ENCODE measurements at regions not wholly inside any gene's neighbourhood (a gene's known extent, or its start where the extent isn't known, plus 50 kb on each side); places are given as distances from the start of the nearest gene placed in this dataset.

GRCh38 chr6:14819001-14819400 lies 426.9 kb upstream of the JARID2 start:
- no peak for ATAC-seq
- no peak for TF ChIP-seq CREB5 (CRISPR knock-in tag; IDR thresholded peaks at IDR 0.05; ENCODE audit: low read depth)
- TF ChIP-seq ZNF70 (CRISPR knock-in tag; IDR thresholded peaks at IDR 0.05): no peak
- no peak for TF ChIP-seq CSDC2 (CRISPR knock-in tag; IDR thresholded peaks at IDR 0.05)
- TF ChIP-seq PATZ1 (CRISPR knock-in tag; IDR thresholded peaks at IDR 0.05; ENCODE audit: borderline replicate concordance): no peak
- no peak for TF ChIP-seq TOX (CRISPR knock-in tag; IDR thresholded peaks at IDR 0.05; ENCODE audit: borderline replicate concordance)
- TF ChIP-seq ZC3H10 (CRISPR knock-in tag; IDR thresholded peaks at IDR 0.05): no peak

GRCh38 chr6:14819840-14820420 lies 425.9 kb upstream of the JARID2 start:
- ATAC-seq: no peak
- TF ChIP-seq PATZ1 (CRISPR knock-in tag; IDR thresholded peaks at IDR 0.05; ENCODE audit: borderline replicate concordance): no peak
- no peak for TF ChIP-seq RARB (CRISPR knock-in tag; IDR thresholded peaks at IDR 0.05)
- no peak for TF ChIP-seq TSHZ2 (CRISPR knock-in tag; IDR thresholded peaks at IDR 0.05)
- no peak for TF ChIP-seq ARNTL (CRISPR knock-in tag; IDR thresholded peaks at IDR 0.05; ENCODE audit: borderline replicate concordance, low read depth)
- no peak for TF ChIP-seq ZFP30 (CRISPR knock-in tag; IDR thresholded peaks at IDR 0.05)
- no peak for TF ChIP-seq CSDC2 (CRISPR knock-in tag; IDR thresholded peaks at IDR 0.05)
- no peak for TF ChIP-seq GLIS3 (CRISPR knock-in tag; IDR thresholded peaks at IDR 0.05)
- TF ChIP-seq SNAI2 (CRISPR knock-in tag; IDR thresholded peaks at IDR 0.05): no peak
- TF ChIP-seq TOX (CRISPR knock-in tag; IDR thresholded peaks at IDR 0.05; ENCODE audit: borderline replicate concordance): no peak
- TF ChIP-seq CREB5 (CRISPR knock-in tag; IDR thresholded peaks at IDR 0.05; ENCODE audit: low read depth): no peak
- TF ChIP-seq BACH2 (CRISPR knock-in tag; IDR thresholded peaks at IDR 0.05; ENCODE audit: borderline replicate concordance): no peak
- no peak for TF ChIP-seq ISL1 (CRISPR knock-in tag; IDR thresholded peaks at IDR 0.05)
- no peak for TF ChIP-seq POU6F1 (CRISPR knock-in tag; IDR thresholded peaks at IDR 0.05; ENCODE audit: borderline replicate concordance, low read depth)

- TF ChIP-seq SNAI2 (CRISPR knock-in tag; IDR thresholded peaks at IDR 0.05) (no peak), ARNTL (CRISPR knock-in tag; IDR thresholded peaks at IDR 0.05; ENCODE audit: borderline replicate concordance, low read depth) (no peak), ZNF70 (CRISPR knock-in tag; IDR thresholded peaks at IDR 0.05) (no peak), ZNF8 (CRISPR knock-in tag; IDR thresholded peaks at IDR 0.05) (no peak), RARB (CRISPR knock-in tag; IDR thresholded peaks at IDR 0.05) (no peak), CSRNP3 (CRISPR knock-in tag; IDR thresholded peaks at IDR 0.05) (no peak), ZNF565 (CRISPR knock-in tag; conservative IDR thresholded peaks at IDR 0.05; ENCODE audit: low read depth) (no peak), ZFP30 (CRISPR knock-in tag; IDR thresholded peaks at IDR 0.05) (no peak)
- ATAC-seq: no peak
These were observed 423.8 kb upstream of the JARID2 start for GRCh38 chr6:14822012-14822553.
